Glutamatergic neuron (in vitro differentiated cells): ENCODE measurements at regions not wholly inside any gene's neighbourhood (a gene's known extent, or its start where the extent isn't known, plus 50 kb on each side); places are given as distances from the start of the nearest gene placed in this dataset.

Experiments
- DNase-seq: peaks from one replicate; pipeline ENCODE4 v3.0.0; 2022
- H3K27ac Mint-ChIP-seq: one replicate; pipeline ENCODE4 v1.8.0; 2020; ENCODE audit warnings: mild to moderate bottlenecking, mixed read lengths, inconsistent platforms; ENCODE audit not compliant: unreplicated experiment
- H3K27me3 Mint-ChIP-seq: one replicate; pipeline ENCODE4 v1.8.0; 2020; ENCODE audit warnings: mild to moderate bottlenecking, moderate library complexity, mixed read lengths, inconsistent platforms; ENCODE audit not compliant: unreplicated experiment
- H3K36me3 Mint-ChIP-seq: one replicate; pipeline ENCODE4 v1.8.0; 2020; ENCODE audit warnings: mild to moderate bottlenecking, mixed read lengths, inconsistent platforms; ENCODE audit not compliant: unreplicated experiment
- H3K4me1 Mint-ChIP-seq: one replicate; pipeline ENCODE4 v1.8.0; 2020; ENCODE audit warnings: mild to moderate bottlenecking, low read depth, mixed read lengths, inconsistent platforms; ENCODE audit not compliant: unreplicated experiment
- H3K4me3 Mint-ChIP-seq: one replicate; pipeline ENCODE4 v1.8.0; 2020; ENCODE audit warnings: mild to moderate bottlenecking, mixed read lengths, inconsistent platforms; ENCODE audit not compliant: unreplicated experiment
- H3K9me3 Mint-ChIP-seq: one replicate; pipeline ENCODE4 v1.8.0; 2020; ENCODE audit warnings: mild to moderate bottlenecking, moderate library complexity, mixed read lengths, inconsistent platforms; ENCODE audit not compliant: unreplicated experiment
- CTCF ChIP-seq: fragments of 200-600 bp; sonication (generic); IDR thresholded peaks from one replicate; pipeline ENCODE4 v1.5.0; 2021; ENCODE audit not compliant: partially characterized antibody, unreplicated experiment

DNA sequence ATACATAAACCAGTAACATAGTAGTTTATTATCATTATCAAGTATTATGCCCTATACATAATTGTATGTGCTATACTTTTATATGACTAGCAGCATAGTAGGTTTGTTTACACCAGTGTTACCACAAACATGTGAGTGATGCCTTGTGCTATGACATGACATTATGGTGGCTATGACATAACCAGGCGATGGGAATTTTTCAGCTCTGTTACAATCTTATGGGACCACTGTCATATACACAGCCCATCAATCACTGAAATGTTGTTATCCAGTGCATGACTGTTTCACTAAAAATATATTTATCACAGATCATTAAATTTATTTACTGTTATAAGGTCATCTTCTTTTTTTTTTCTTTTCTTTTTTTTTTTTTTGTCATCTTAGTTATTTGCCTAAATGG lies 674.5 kb downstream of the PCDH17 start:
- Mint-ChIP-seq H3K4me3 (no peak overlapping the region), H3K27me3 (no peaks in the 10 kb centered on the region), H3K9me3 (no peaks in the 10 kb centered on the region), H3K4me1 (peaks cover 3% of the 10 kb centered on the region), H3K36me3 (no peaks in the 10 kb centered on the region), H3K27ac (no peak overlapping the region)
- no peak for DNase-seq
- TF ChIP-seq CTCF: no peak

- Mint-ChIP-seq H3K4me1 (peaks cover 3% of the 10 kb centered on the region), H3K36me3 (no peaks in the 10 kb centered on the region), H3K9me3 (no peaks in the 10 kb centered on the region), H3K4me3 (no peak overlapping the region), H3K27ac (no peak overlapping the region), H3K27me3 (no peaks in the 10 kb centered on the region)
- TF ChIP-seq CTCF: no peak
- DNase-seq: no peak
Measured at GRCh38 chr13:58313219-58313618, 681.7 kb downstream of the PCDH17 start.

DNA sequence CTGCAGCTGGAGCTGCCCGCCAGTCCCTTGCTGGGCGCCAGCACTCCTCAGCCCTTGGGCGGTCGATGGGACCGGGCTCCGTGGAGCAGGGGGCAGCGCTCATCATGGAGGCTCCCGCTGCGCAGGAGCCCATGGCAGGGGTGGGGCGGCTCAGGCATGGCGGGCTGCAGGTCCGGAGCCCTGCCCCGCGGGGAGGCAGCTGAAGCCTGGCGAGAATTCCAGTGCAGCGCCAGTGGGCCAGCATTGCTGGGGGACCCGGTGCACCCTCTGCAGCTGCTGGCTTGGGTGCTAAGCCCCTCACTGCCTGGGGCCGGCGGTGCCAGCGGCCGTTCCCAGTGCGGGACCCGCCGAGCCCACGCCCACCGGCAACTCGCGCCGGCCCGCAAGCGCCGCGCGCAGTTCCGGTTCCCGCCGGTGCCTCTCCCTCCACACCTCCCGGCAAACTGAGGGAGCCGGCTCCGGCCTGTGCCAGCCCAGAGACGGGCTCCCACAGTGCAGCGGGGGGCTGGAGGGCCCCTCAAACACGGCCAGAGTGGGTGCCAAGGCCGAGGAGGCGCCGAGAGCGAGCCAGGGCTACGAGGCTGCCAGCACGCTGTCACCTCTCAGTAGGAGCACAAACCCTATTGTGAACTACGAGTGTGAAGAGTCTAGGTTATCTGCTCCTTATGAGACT lies 687.1 kb downstream of the PCDH17 start:
- Mint-ChIP-seq H3K9me3 (no peaks in the 10 kb centered on the region), H3K36me3 (no peaks in the 10 kb centered on the region), H3K4me1 (no peaks in the 10 kb centered on the region), H3K27me3 (no peaks in the 10 kb centered on the region), H3K4me3 (no peak overlapping the region), H3K27ac (no peak overlapping the region)
- no peak for DNase-seq
- TF ChIP-seq CTCF: no peak

DNA sequence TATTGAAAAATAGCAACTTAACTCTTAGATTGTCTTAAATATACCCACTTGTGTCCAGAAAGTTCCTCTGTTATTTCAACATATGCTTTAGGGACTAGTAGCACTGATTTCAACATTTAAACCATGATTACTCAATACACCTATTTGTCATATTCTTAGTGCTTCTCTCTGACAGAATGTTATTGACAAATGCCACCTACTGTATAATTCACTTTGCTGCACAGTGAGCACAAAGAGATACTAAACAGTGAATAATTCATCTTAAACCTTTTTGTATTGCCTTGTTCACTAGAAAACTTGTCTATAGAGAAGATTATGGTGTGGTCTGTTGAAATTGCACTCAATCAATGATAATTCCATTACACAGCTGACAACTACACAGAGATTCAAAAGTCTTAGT lies 692.6 kb downstream of the PCDH17 start:
- no peak for DNase-seq
- Mint-ChIP-seq H3K27ac (no peak overlapping the region), H3K36me3 (no peaks in the 10 kb centered on the region), H3K27me3 (no peaks in the 10 kb centered on the region), H3K4me3 (no peak overlapping the region), H3K9me3 (no peaks in the 10 kb centered on the region), H3K4me1 (peaks cover 8% of the 10 kb centered on the region)
- no peak for TF ChIP-seq CTCF

DNA sequence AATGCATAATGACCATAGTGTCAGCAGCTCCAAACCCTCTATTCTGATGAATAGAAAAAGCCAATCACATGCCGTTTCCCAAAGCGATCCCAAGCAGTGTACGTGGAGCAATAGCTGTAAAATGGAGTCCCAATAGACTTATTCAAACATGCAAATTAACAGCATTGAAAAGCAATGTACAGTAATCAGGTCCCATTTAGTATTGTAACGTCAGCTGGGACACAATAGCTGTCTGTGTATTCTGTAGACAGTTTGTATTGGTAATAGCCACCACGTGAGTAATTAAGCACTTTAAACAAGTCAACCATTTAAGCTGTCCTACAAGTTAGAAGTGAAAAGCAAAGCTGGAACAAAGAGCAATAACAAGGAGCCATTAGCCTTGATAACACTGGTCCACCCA lies 698.2 kb downstream of the PCDH17 start:
- H3K4me1 Mint-ChIP-seq: peaks cover 14% of the 10 kb centered on the region

More for the DNA sequence above, 698.2 kb downstream of the PCDH17 start:
- Mint-ChIP-seq H3K36me3 (no peaks in the 10 kb centered on the region), H3K4me3 (no peak overlapping the region), H3K9me3 (peaks cover 2% of the 10 kb centered on the region), H3K27me3 (no peaks in the 10 kb centered on the region), H3K27ac (peak overlapping the region; percentile 59)
- TF ChIP-seq CTCF: no peak
- DNase-seq: no peak
